Smooth muscle cell (in vitro differentiated cells): ENCODE measurements at regions not wholly inside any gene's neighbourhood (a gene's known extent, or its start where the extent isn't known, plus 50 kb on each side); places are given as distances from the start of the nearest gene placed in this dataset.

Experiments
- DNase-seq: peaks from one replicate; lab custom pipeline; 2025; ENCODE audit not compliant: unreplicated experiment; lab: John Stamatoyannopoulos, UW
- H2AFZ ChIP-seq: fragments of 200-600 bp; sonication (generic); 2 replicates; pipeline ENCODE4 v1.6.0; 2016; ENCODE audit warnings: antibody characterized with exemption, low read depth, mild to moderate bottlenecking
- H3F3A ChIP-seq: fragments of 200-600 bp; sonication (generic); 2 replicates; pipeline ENCODE4 v1.6.0; 2017; ENCODE audit warnings: antibody characterized with exemption, low read depth
- H3K27ac ChIP-seq: fragments of 200-600 bp; sonication (generic); 2 replicates; pipeline ENCODE4 v1.5.1; 2016; ENCODE audit warnings: low read depth, mild to moderate bottlenecking
- H3K27me3 ChIP-seq: fragments of 200-600 bp; sonication (generic); 2 replicates; pipeline ENCODE4 v1.6.1; 2016; ENCODE audit warnings: low read depth, mild to moderate bottlenecking
- H3K36me3 ChIP-seq: fragments of 200-600 bp; sonication (generic); 2 replicates; pipeline ENCODE4 v1.5.1; 2016; ENCODE audit warnings: low read depth
- H3K4me1 ChIP-seq: fragments of 200-600 bp; sonication (generic); 2 replicates; pipeline ENCODE4 v1.5.1; 2016; ENCODE audit warnings: low read depth
- H3K4me2 ChIP-seq: fragments of 200-600 bp; sonication (generic); 2 replicates; pipeline ENCODE4 v1.6.0; 2016; ENCODE audit warnings: mild to moderate bottlenecking
- H3K4me3 ChIP-seq: fragments of 200-600 bp; sonication (generic); 2 replicates; pipeline ENCODE4 v1.5.1; 2016; ENCODE audit warnings: mild to moderate bottlenecking
- H3K79me2 ChIP-seq: fragments of 200-600 bp; sonication (generic); 2 replicates; pipeline ENCODE4 v1.6.0; 2016; ENCODE audit warnings: low read depth, mild to moderate bottlenecking
- H3K9ac ChIP-seq: fragments of 200-600 bp; sonication (generic); 2 replicates; pipeline ENCODE4 v1.6.0; 2016; ENCODE audit warnings: low read depth
- H3K9me3 ChIP-seq: fragments of 200-600 bp; sonication (generic); replicated peaks from 2 replicates; pipeline ENCODE4 v1.5.1; 2016; ENCODE audit warnings: low read depth
- H4K20me1 ChIP-seq: fragments of 200-600 bp; sonication (generic); 2 replicates; pipeline ENCODE4 v1.6.0; 2016; ENCODE audit warnings: low read depth
- CTCF ChIP-seq: fragments of 200-600 bp; sonication (generic); IDR thresholded peaks from 2 replicates; pipeline ENCODE4 v1.5.1; 2017; ENCODE audit warnings: borderline replicate concordance, mild to moderate bottlenecking, antibody characterized with exemption; ENCODE audit not compliant: insufficient read depth, poor library complexity, severe bottlenecking
- WGBS: methylation state at CpG from one replicate; pipeline ENCODE4 v1.1.7; 2016; ENCODE audit warnings: low lambda C conversion rate; 5-methylcytosine and 5-hydroxymethylcytosine counted together

GRCh38 chr10:78547905-78548304 is 514.2 kb downstream of the RPS24 start:
- Histone ChIP-seq H3K4me1 (peaks cover 26% of the 10 kb centered on the region), H3F3A (peaks cover 6% of the 10 kb centered on the region), H3K4me2 (no peak overlapping the region), H3K27ac (no peak overlapping the region), H3K79me2 (no peaks in the 10 kb centered on the region), H3K36me3 (no peaks in the 10 kb centered on the region), H3K27me3 (no peaks in the 10 kb centered on the region), H2AFZ (no peak overlapping the region), H4K20me1 (no peaks in the 10 kb centered on the region), H3K4me3 (no peak overlapping the region), H3K9me3 (no peaks in the 10 kb centered on the region), H3K9ac (no peak overlapping the region)
- TF ChIP-seq CTCF, result no peak
- DNase-seq, result no peak

- Histone ChIP-seq H4K20me1 (no peaks in the 10 kb centered on the region), H3K4me2 (no peak overlapping the region), H3K27me3 (no peaks in the 10 kb centered on the region), H3K36me3 (no peaks in the 10 kb centered on the region), H3K27ac (no peak overlapping the region), H2AFZ (no peak overlapping the region), H3K9me3 (no peaks in the 10 kb centered on the region), H3K4me3 (no peak overlapping the region), H3K79me2 (no peaks in the 10 kb centered on the region), H3K4me1 (peaks cover 31% of the 10 kb centered on the region), H3F3A (peaks cover 3% of the 10 kb centered on the region), H3K9ac (no peak overlapping the region)
- no peak for TF ChIP-seq CTCF
- WGBS, result 96% methylated on average over 3 of the region's 3 CpGs
- DNase-seq, result no peak
These were observed 514.7 kb downstream of the RPS24 start for GRCh38 chr10:78548369-78548768.

- H2AFZ ChIP-seq, result no peak overlapping the region
- H3K9ac ChIP-seq, result no peak overlapping the region
- H3K4me1 ChIP-seq, result peaks cover 30% of the 10 kb centered on the region
- H3K79me2 ChIP-seq, result no peaks in the 10 kb centered on the region
- WGBS, result 93% methylated on average over 9 of the region's 9 CpGs
- no peak for TF ChIP-seq CTCF
- no peak overlapping the region for H3K4me3 ChIP-seq
- DNase-seq, result no peak
- H3K9me3 ChIP-seq, result no peaks in the 10 kb centered on the region
- H3K27ac ChIP-seq, result no peak overlapping the region
- H3F3A ChIP-seq, result no peaks in the 10 kb centered on the region
- no peaks in the 10 kb centered on the region for H3K36me3 ChIP-seq
- no peaks in the 10 kb centered on the region for H3K27me3 ChIP-seq
- no peaks in the 10 kb centered on the region for H4K20me1 ChIP-seq
- no peak overlapping the region for H3K4me2 ChIP-seq
These were observed 515.7 kb downstream of the RPS24 start for GRCh38 chr10:78549140-78549935.

GRCh38 chr10:78550090-78550489 is 516.4 kb downstream of the RPS24 start:
- no peaks in the 10 kb centered on the region for H3K36me3 ChIP-seq
- no peaks in the 10 kb centered on the region for H3K79me2 ChIP-seq
- no peak overlapping the region for H3K4me2 ChIP-seq
- H3F3A ChIP-seq, result no peaks in the 10 kb centered on the region
- H3K4me3 ChIP-seq, result no peak overlapping the region
- 95% methylated on average over 4 of the region's 4 CpGs for WGBS
- no peaks in the 10 kb centered on the region for H4K20me1 ChIP-seq
- no peak for DNase-seq
- H3K27ac ChIP-seq, result no peak overlapping the region
- TF ChIP-seq CTCF, result no peak
- peaks cover 30% of the 10 kb centered on the region for H3K4me1 ChIP-seq
- no peaks in the 10 kb centered on the region for H3K9me3 ChIP-seq
- H3K27me3 ChIP-seq, result no peaks in the 10 kb centered on the region
- no peak overlapping the region for H3K9ac ChIP-seq
- no peak overlapping the region for H2AFZ ChIP-seq
